Trophoblast cell (in vitro differentiated cells and primary cell): ENCODE measurements at regions not wholly inside any gene's neighbourhood (a gene's known extent, or its start where the extent isn't known, plus 50 kb on each side); places are given as distances from the start of the nearest gene placed in this dataset.

Experiments used
- DNase-seq, 2 donors: peaks; one replicate each; pipeline ENCODE4 v3.0.0-alpha.2; 2016
- H2AFZ ChIP-seq: 2 replicates; pipeline ENCODE4 v1.6.1; 2013; ENCODE audit warnings: low read length, moderate library complexity, mild to moderate bottlenecking; ENCODE audit not compliant: insufficient read depth, poor library complexity
- H2AK5ac ChIP-seq: 2 replicates; pipeline ENCODE4 v1.6.1; 2013; ENCODE audit warnings: mild to moderate bottlenecking, low read length
- H2BK120ac ChIP-seq: 2 replicates; pipeline ENCODE4 v1.6.1; 2013; ENCODE audit warnings: low read length, mild to moderate bottlenecking, moderate library complexity; ENCODE audit not compliant: insufficient read depth, poor library complexity
- H2BK12ac ChIP-seq: 2 replicates; pipeline ENCODE4 v1.6.1; 2013; ENCODE audit warnings: mild to moderate bottlenecking, low read length, moderate library complexity
- H2BK5ac ChIP-seq: 2 replicates; pipeline ENCODE4 v1.6.1; 2013; ENCODE audit warnings: low read length, low read depth, moderate library complexity, mild to moderate bottlenecking; ENCODE audit not compliant: poor library complexity
- H3K14ac ChIP-seq: 2 replicates; pipeline ENCODE4 v1.6.1; 2013; ENCODE audit warnings: mild to moderate bottlenecking, low read length
- H3K18ac ChIP-seq: 2 replicates; pipeline ENCODE4 v1.6.1; 2013; ENCODE audit warnings: mild to moderate bottlenecking, low read length
- H3K23ac ChIP-seq: 2 replicates; pipeline ENCODE4 v1.6.1; 2013; ENCODE audit warnings: low read length
- H3K27ac ChIP-seq: 2 replicates; pipeline ENCODE4 v1.5.1; 2013; ENCODE audit warnings: low read depth, mild to moderate bottlenecking, inconsistent platforms, low read length, moderate library complexity
- H3K27me3 ChIP-seq: 2 replicates; pipeline ENCODE4 v1.6.1; 2013; ENCODE audit warnings: inconsistent platforms, mild to moderate bottlenecking, low read length, moderate library complexity; ENCODE audit not compliant: insufficient read depth
- H3K36me3 ChIP-seq, 2 experiments: 1 replicate in 1 of 2; 2 replicates in 1 of 2; pipeline ENCODE4 v1.6.1; 2013; ENCODE audit warnings: low read length in 2 of 2, mild to moderate bottlenecking in 2 of 2, moderate library complexity in 1 of 2; ENCODE audit not compliant: insufficient read depth in 2 of 2, control insufficient read depth in 1 of 2
- H3K4ac ChIP-seq: 2 replicates; pipeline ENCODE4 v1.6.1; 2013; ENCODE audit warnings: low read depth, mild to moderate bottlenecking, low read length, moderate library complexity
- H3K4me1 ChIP-seq, 2 experiments: 1 replicate in 1 of 2; 2 replicates in 1 of 2; pipeline ENCODE4 v1.6.1; 2013; ENCODE audit warnings: low read length in 2 of 2, mild to moderate bottlenecking in 2 of 2, moderate library complexity in 1 of 2; ENCODE audit not compliant: insufficient read depth in 2 of 2, control insufficient read depth in 1 of 2
- H3K4me2 ChIP-seq: 2 replicates; pipeline ENCODE4 v1.6.1; 2013; ENCODE audit warnings: inconsistent platforms, mild to moderate bottlenecking, low read length, moderate library complexity
- H3K4me3 ChIP-seq: 2 replicates; pipeline ENCODE4 v1.5.1; 2013; ENCODE audit warnings: mild to moderate bottlenecking, low read depth, low read length, inconsistent platforms
- H3K79me1 ChIP-seq: one replicate; pipeline ENCODE4 v1.6.1; 2013; ENCODE audit warnings: low read length
- H3K79me2 ChIP-seq: 2 replicates; pipeline ENCODE4 v1.6.1; 2013; ENCODE audit warnings: low read length, mild to moderate bottlenecking; ENCODE audit not compliant: control insufficient read depth, insufficient read depth, poor library complexity
- H3K9ac ChIP-seq: 2 replicates; pipeline ENCODE4 v1.6.1; 2013; ENCODE audit warnings: mild to moderate bottlenecking, low read length
- H3K9me3 ChIP-seq: 2 replicates; pipeline ENCODE4 v1.6.1; 2013; ENCODE audit warnings: low read depth, mild to moderate bottlenecking, control low read depth, inconsistent platforms, low read length; ENCODE audit not compliant: insufficient read depth
- H4K12ac ChIP-seq: 2 replicates; pipeline ENCODE4 v1.6.1; 2013; ENCODE audit warnings: low read depth, mild to moderate bottlenecking, low read length, moderate library complexity
- H4K8ac ChIP-seq: 2 replicates; pipeline ENCODE4 v1.6.1; 2013; ENCODE audit warnings: low read depth, mild to moderate bottlenecking, low read length, moderate library complexity
- H4K91ac ChIP-seq: one replicate; pipeline ENCODE4 v1.6.1; 2013; ENCODE audit warnings: low read depth, mild to moderate bottlenecking, low read length, moderate library complexity
- WGBS: extraction: QIAGEN DNeasy Blood & Tissue Kit; methylation state at CpG from one replicate; pipeline ENCODE4 v1.1.7; 2013; ENCODE audit warnings: missing lambda C conversion rate; ENCODE audit not compliant: insufficient read length, insufficient coverage; ENCODE audit errors: extremely low coverage; 5-methylcytosine and 5-hydroxymethylcytosine counted together

DNA sequence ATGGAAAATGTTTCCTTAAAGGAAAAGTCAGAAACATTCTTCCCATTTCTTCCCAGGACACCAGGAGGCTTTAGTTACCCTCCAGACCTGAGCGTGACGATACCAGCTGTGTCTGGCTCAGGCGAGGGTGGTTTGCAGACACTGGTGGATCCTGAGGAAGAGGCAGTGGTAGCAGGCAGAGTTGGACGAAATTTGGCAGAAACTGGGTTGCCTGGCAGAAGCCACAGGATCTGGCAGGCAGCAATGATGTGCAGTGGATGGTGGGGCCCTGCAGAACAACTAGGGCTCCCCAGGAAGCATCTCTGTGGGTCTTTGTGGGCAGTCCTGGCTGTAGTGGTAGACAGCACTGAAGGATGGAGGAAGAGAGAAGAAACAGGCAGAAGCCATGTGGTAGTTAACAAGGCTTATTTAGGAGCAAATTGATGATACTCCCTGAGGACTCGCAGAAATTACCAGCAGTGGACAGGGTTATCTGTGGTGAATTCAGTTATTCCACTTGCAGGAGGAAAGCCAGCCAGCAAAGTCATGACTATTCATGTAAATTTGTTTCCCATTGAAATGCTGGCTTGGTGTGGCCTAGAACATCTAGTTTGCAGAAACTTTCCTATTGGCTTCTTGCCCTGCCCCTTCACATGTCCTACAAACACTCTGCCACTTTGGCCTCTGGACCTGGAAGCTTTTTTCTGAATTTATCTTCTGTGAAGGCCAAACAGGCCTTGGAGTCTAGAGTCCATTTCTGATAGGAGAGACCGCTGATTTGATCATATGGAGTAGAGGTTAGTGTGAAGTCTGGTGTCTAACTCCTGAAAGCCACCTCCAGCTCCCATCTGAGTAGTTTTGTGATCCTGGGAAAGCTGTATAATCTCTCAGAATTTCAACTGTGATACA lies 212.0 kb downstream of the DMRT2 start:
- no peak overlapping the region for H2AFZ ChIP-seq
- no peak overlapping the region for H3K9ac ChIP-seq
- no peak overlapping the region for H4K91ac ChIP-seq
- no peak overlapping the region for H2BK5ac ChIP-seq
- H3K18ac ChIP-seq = no peak overlapping the region
- H3K4me1 ChIP-seq = no peaks in the 10 kb centered on the region
- no peak overlapping the region for H3K4me3 ChIP-seq
- H4K8ac ChIP-seq = no peak overlapping the region
- H3K4me2 ChIP-seq = no peak overlapping the region
- no peaks in the 10 kb centered on the region for H3K27me3 ChIP-seq
- no peak overlapping the region for H3K23ac ChIP-seq
- H2BK120ac ChIP-seq = no peak overlapping the region
- H4K12ac ChIP-seq = no peak overlapping the region
- no peak overlapping the region for H3K14ac ChIP-seq
- WGBS = no CpG with 5 or more reads among the region's 6 CpGs
- no peaks in the 10 kb centered on the region for H3K79me1 ChIP-seq
- no peak overlapping the region for H3K27ac ChIP-seq
- no peaks in the 10 kb centered on the region for H3K79me2 ChIP-seq
- no peak overlapping the region for H3K4ac ChIP-seq
- no peak overlapping the region for H2BK12ac ChIP-seq
- H3K9me3 ChIP-seq = peaks cover 2% of the 10 kb centered on the region
- no peak for DNase-seq
- no peak overlapping the region for H2AK5ac ChIP-seq
- no peaks in the 10 kb centered on the region for H3K36me3 ChIP-seq

DNA sequence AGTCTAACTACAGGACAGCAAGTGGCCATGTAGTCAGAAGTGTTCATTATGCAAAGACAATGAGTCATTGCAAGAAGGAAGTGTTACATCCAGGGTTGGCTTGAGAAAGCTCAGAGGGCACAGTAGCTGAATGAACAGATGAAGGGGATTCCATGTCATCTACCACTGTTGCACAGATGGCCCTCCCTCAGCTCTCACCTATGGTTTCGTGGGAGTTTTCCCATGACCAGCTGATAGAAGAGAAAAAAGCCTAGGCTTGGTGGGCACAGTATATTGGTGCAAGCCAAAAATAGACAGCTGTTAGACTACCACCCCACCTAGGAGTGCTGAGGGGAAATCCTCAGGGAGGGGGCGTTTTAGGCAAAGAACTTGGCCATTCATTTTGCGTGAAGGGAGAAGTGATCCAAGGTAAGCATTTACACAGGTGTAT lies 217.0 kb downstream of the DMRT2 start:
- no peak overlapping the region for H4K91ac ChIP-seq
- H2AFZ ChIP-seq = no peak overlapping the region
- H3K23ac ChIP-seq = no peak overlapping the region
- no peak overlapping the region for H3K27ac ChIP-seq
- no peak overlapping the region for H3K4me2 ChIP-seq
- no CpG with 5 or more reads among the region's 3 CpGs for WGBS
- no peak overlapping the region for H3K4me3 ChIP-seq
- H3K4me1 ChIP-seq = no peaks in the 10 kb centered on the region
- H4K8ac ChIP-seq = no peak overlapping the region
- DNase-seq = no peak
- H3K18ac ChIP-seq = no peak overlapping the region
- H2BK12ac ChIP-seq = no peak overlapping the region
- H3K36me3 ChIP-seq = no peaks in the 10 kb centered on the region
- H2BK5ac ChIP-seq = no peak overlapping the region
- no peak overlapping the region for H3K9ac ChIP-seq
- H3K27me3 ChIP-seq = no peaks in the 10 kb centered on the region
- H3K9me3 ChIP-seq = no peaks in the 10 kb centered on the region
- no peak overlapping the region for H3K4ac ChIP-seq
- no peak overlapping the region for H2BK120ac ChIP-seq
- no peak overlapping the region for H4K12ac ChIP-seq
- H3K79me2 ChIP-seq = no peaks in the 10 kb centered on the region
- no peaks in the 10 kb centered on the region for H3K79me1 ChIP-seq
- H3K14ac ChIP-seq = no peak overlapping the region
- H2AK5ac ChIP-seq = no peak overlapping the region

- H4K8ac ChIP-seq = no peak overlapping the region
- no peak overlapping the region for H3K9ac ChIP-seq
- no peak overlapping the region for H3K27ac ChIP-seq
- H2AK5ac ChIP-seq = no peak overlapping the region
- no peak overlapping the region for H3K4me3 ChIP-seq
- H2BK5ac ChIP-seq = no peak overlapping the region
- H3K4ac ChIP-seq = no peak overlapping the region
- H4K91ac ChIP-seq = no peak overlapping the region
- H2BK120ac ChIP-seq = no peak overlapping the region
- no peaks in the 10 kb centered on the region for H3K79me1 ChIP-seq
- H3K9me3 ChIP-seq = no peaks in the 10 kb centered on the region
- DNase-seq = no peak
- H3K23ac ChIP-seq = no peak overlapping the region
- no peak overlapping the region for H4K12ac ChIP-seq
- no peaks in the 10 kb centered on the region for H3K27me3 ChIP-seq
- H3K4me2 ChIP-seq = no peak overlapping the region
- H3K18ac ChIP-seq = no peak overlapping the region
- H3K79me2 ChIP-seq = no peaks in the 10 kb centered on the region
- H3K4me1 ChIP-seq = no peaks in the 10 kb centered on the region
- H3K36me3 ChIP-seq = no peaks in the 10 kb centered on the region
- WGBS = no CpG with 5 or more reads among the region's 5 CpGs
- H2AFZ ChIP-seq = no peak overlapping the region
- no peak overlapping the region for H3K14ac ChIP-seq
- no peak overlapping the region for H2BK12ac ChIP-seq
Measured at GRCh38 chr9:1267581-1267980, 217.4 kb downstream of the DMRT2 start.

- Histone ChIP-seq H4K8ac (no peak overlapping the region), H3K4ac (no peak overlapping the region), H3K4me3 (no peak overlapping the region), H3K79me2 (no peaks in the 10 kb centered on the region), H3K36me3 (no peaks in the 10 kb centered on the region), H2BK5ac (no peak overlapping the region), H2BK12ac (no peak overlapping the region), H2AK5ac (no peak overlapping the region), H4K12ac (no peak overlapping the region), H3K79me1 (no peaks in the 10 kb centered on the region), H3K9ac (no peak overlapping the region), H2BK120ac (no peak overlapping the region), H3K18ac (no peak overlapping the region), H3K4me1 (no peaks in the 10 kb centered on the region), H3K9me3 (no peaks in the 10 kb centered on the region), H3K14ac (no peak overlapping the region), H3K27ac (no peak overlapping the region), H4K91ac (no peak overlapping the region), H3K4me2 (no peak overlapping the region), H2AFZ (no peak overlapping the region), H3K23ac (no peak overlapping the region), H3K27me3 (no peaks in the 10 kb centered on the region)
- no CpG with 5 or more reads among the region's 6 CpGs for WGBS
- DNase-seq = no peak
Measured at GRCh38 chr9:1269533-1270315, 219.6 kb downstream of the DMRT2 start.
